ENCODE measurements at regions not wholly inside any gene's neighbourhood (a gene's known extent, or its start where the extent isn't known, plus 50 kb on each side); places are given as distances from the start of the nearest gene placed in this dataset.

DNA sequence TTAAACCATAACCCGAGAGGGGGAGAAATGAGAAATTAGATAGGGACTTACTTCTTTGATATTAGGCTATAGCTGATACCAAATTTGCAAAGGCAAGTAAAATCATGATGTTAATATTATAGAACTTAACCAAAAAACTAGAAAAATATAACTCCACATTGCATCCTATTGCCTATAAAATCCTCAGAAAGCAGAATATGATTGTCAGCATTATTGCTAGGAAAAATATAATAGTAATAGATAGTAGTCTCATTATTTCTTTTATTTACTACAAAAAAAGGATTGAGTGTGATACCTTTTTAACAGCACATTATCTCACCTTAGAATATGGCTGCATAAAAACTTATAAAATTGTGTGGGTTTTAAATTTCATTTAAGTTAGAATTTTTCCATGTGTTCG, 206.5 kb upstream of the CDIN1 start:
- TF ChIP-seq, protein P1, sequence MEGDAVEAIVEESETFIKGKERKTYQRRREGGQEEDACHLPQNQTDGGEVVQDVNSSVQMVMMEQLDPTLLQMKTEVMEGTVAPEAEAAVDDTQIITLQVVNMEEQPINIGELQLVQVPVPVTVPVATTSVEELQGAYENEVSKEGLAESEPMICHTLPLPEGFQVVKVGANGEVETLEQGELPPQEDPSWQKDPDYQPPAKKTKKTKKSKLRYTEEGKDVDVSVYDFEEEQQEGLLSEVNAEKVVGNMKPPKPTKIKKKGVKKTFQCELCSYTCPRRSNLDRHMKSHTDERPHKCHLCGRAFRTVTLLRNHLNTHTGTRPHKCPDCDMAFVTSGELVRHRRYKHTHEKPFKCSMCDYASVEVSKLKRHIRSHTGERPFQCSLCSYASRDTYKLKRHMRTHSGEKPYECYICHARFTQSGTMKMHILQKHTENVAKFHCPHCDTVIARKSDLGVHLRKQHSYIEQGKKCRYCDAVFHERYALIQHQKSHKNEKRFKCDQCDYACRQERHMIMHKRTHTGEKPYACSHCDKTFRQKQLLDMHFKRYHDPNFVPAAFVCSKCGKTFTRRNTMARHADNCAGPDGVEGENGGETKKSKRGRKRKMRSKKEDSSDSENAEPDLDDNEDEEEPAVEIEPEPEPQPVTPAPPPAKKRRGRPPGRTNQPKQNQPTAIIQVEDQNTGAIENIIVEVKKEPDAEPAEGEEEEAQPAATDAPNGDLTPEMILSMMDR (conservative IDR thresholded peaks at IDR 0.05), result no peak
- Histone ChIP-seq H3K4me1 (ENCODE audit: insufficient read depth, low read length) (no peaks in the 10 kb centered on the region), H3K56ac (ENCODE audit: insufficient read length, low read depth, low read length) (no peak overlapping the region), H3K23me2 (ENCODE audit: insufficient read length, low read depth, low read length, poor library complexity, severe bottlenecking) (no peaks in the 10 kb centered on the region), H2BK12ac (ENCODE audit: insufficient read length, low read depth, low read length) (no peak overlapping the region), H3K9me3 (ENCODE audit: control insufficient read depth, low read depth, low read length) (no peaks in the 10 kb centered on the region), H2AK5ac (ENCODE audit: insufficient read length, low read length) (no peak overlapping the region), H3T11ph (ENCODE audit: low read length) (no peak overlapping the region), H4K8ac (replicated peaks; ENCODE audit: insufficient read length, low read depth, low read length) (no peak overlapping the region), H3K79me1 (ENCODE audit: insufficient read depth, low read depth, low read length, poor library complexity, severe bottlenecking) (no peaks in the 10 kb centered on the region), H3K9ac (ENCODE audit: extremely low read depth, insufficient read length, low read length) (no peak overlapping the region), H2BK15ac (ENCODE audit: low read depth, low read length) (no peak overlapping the region), H4K5ac (ENCODE audit: insufficient read length, low read depth, low read length) (no peak overlapping the region), H2AFZ (ENCODE audit: low read length) (no peak overlapping the region), H3K4me2 (ENCODE audit: insufficient read depth, insufficient read length, low read length) (no peak overlapping the region), H3K14ac (ENCODE audit: insufficient read depth, low read length) (no peak overlapping the region), H4K91ac (ENCODE audit: insufficient read length, low read depth, low read length) (no peak overlapping the region), H3K79me2 (ENCODE audit: insufficient read depth, low read length) (no peaks in the 10 kb centered on the region), H3K23ac (ENCODE audit: insufficient read length, low read depth, low read length) (no peak overlapping the region), H3K27me3 (ENCODE audit: insufficient read depth, low read length) (no peaks in the 10 kb centered on the region), H3K27ac (ENCODE audit: insufficient read length, low read depth, low read length) (no peak overlapping the region), H3K4ac (ENCODE audit: low read depth, low read length) (no peak overlapping the region), H3K18ac (ENCODE audit: insufficient read length, low read depth, low read length) (no peak overlapping the region), H2BK5ac (ENCODE audit: insufficient read length, low read length) (no peak overlapping the region), H4K20me1 (ENCODE audit: control insufficient read depth, insufficient read depth, insufficient read length) (no peaks in the 10 kb centered on the region), H2BK20ac (ENCODE audit: low read depth, low read length, poor library complexity, severe bottlenecking) (no peak overlapping the region), H2BK120ac (ENCODE audit: low read depth, low read length, poor library complexity, severe bottlenecking) (no peak overlapping the region)
- H3K27ac Mint-ChIP-seq, result no peak overlapping the region
- DNase-seq, result no peak
- WGBS (ENCODE audit: extremely low coverage, insufficient read length, low lambda C conversion rate), result no CpG with 5 or more reads among the region's 2 CpGs
- H3K4me1 Mint-ChIP-seq, result 0 out of 4 replicates have a peak, but pooled peaks cover 0 to 1% of the 10 kb centered on the region in 2 experiments
- no peaks in the 10 kb centered on the region for H3K27me3 Mint-ChIP-seq (ENCODE audit: low read depth)
- H3K36me3 Mint-ChIP-seq (ENCODE audit: insufficient read depth in 1 of 3, low read depth in 3 of 3), result no peaks in the 10 kb centered on the region
- no peaks in the 10 kb centered on the region for H3K9me3 Mint-ChIP-seq
- no peak overlapping the region for H3K4me3 Mint-ChIP-seq

All from H9 (cell line).